KBM-7 (cell line): ENCODE measurements at regions not wholly inside any gene's neighbourhood (a gene's known extent, or its start where the extent isn't known, plus 50 kb on each side); places are given as distances from the start of the nearest gene placed in this dataset.

ENCODE experiments used
- DNase-seq: peaks from one replicate; pipeline ENCODE4 v3.0.0-alpha.2; 2015
- in situ Hi-C: fragments of 300-500 bp; cut with MboI; formaldehyde crosslinking; loops from 2 replicates; pipeline ENCODE4 v1.14.3; 2020; ENCODE audit warnings: low sequenced_read_pairs, low pct_unique_long_range_greater_than_20kb, mixed read lengths

DNA sequence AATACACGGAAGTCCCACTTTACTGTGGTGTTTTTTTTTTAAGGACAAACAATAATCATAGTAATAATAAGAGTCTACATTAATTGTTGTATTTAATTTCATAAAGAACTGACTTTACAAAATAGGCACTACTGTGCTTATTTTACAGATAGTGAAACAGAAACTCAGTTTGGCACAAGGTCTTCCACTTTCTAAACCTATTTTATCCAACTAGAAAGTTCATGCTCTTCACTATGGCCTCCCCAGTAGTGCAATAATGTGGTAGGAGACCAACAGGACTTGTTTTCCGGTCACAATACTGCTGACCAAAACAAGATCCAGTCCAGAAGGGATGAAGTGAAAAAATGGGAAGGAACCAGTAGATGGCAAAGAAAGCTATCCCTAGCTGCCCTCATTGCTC, 531.6 kb downstream of the CAAP1 start:
- in situ Hi-C loops, result no loop called here
- no peak for DNase-seq

DNA sequence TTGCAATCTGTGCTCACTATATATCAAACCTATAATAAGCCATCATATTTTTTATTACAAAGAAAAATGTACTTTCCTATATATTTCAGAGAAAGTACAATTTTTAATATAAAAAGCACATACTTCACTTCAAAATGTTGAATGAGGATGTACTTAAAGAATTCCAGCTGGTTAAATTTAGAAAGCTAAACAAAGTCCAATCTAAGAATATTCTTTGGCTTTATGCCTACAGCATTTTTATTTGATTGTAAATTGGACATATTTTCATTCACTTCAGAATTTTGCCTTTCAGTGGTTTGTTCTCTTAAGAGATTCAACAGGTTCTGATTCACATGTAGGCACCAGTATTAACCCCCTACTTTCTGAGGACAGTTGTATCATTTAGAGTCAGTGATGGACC, 533.8 kb downstream of the CAAP1 start:
- in situ Hi-C loops, result no loop called here

DNA sequence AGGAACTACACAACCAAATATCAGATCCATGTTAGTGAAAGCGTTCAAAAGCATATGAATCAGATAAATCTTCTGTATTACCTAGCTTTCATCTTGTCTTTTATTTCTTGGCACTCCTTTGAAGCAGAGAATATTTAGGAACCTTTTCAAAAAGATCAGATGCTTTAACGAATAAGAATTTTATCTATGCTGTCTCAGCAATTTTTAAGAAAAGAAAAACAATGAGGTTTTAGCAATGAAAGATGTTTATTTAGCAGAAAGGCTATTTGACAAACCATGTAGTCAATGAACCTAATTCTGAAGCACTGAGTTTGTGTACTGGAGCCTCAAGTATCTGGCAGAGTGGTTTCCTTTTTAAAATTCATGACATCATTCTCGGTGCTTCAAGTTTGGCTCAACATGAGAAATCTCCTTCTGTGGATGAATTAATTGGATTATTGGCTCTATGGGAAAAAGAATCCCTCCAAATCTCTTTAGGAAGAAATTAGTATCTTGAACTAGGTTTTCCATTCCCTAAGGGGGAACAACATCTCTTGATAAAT, 534.7 kb downstream of the CAAP1 start:
- in situ Hi-C loops, result no loop called here
- no peak for DNase-seq

More for the DNA sequence above, 533.8 kb downstream of the CAAP1 start:
- DNase-seq, result no peak

DNA sequence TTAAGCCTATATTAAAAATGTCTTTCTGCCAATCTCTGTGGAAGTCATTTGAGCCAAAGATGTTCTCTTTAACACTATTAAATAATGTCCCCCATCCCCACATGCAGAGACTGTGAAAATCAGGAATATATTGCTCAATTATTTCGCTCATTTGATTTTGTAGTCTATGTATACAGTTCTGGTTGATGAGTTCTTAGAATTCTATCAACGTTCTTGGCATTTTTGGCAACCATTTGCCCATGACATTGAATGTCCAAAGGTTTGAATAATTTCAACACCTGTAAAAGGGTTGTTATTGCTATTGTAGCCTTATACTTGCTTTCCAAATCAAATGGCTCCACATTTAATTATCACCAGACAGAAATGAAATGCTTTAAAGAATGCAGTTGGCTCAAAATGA, 536.1 kb downstream of the CAAP1 start:
- in situ Hi-C loops, result no loop called here
- DNase-seq, result no peak

DNA sequence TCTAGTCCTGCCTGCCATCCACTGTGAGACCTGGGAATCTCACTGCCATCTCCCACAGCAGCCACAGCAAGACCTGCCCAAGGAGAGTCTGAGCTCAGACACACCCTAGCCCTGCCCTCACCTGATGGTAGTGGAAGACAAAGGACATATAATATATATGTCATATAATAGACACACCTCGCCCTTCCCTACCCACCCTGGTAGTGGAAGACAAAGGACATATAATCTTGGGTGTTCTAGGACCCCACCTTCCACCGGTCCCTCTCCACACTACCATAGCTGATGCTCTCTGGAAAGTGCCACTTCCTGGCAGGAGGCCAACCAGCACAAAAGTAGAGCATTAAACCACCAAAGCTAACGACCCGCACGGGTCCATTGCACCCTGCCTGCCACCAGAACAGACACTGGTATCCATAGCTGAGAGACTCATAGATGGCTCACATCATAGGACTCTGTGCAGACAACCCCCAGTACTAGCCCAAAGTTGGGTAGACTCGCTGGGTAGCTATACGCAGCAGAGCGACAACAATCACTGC, 545.6 kb downstream of the CAAP1 start:
- DNase-seq, result no peak
- in situ Hi-C loops, result loop anchor here (25.0 kb wide), 1 partner anchor 360 kb away; no protein-coding TSS in a partner anchor

DNA sequence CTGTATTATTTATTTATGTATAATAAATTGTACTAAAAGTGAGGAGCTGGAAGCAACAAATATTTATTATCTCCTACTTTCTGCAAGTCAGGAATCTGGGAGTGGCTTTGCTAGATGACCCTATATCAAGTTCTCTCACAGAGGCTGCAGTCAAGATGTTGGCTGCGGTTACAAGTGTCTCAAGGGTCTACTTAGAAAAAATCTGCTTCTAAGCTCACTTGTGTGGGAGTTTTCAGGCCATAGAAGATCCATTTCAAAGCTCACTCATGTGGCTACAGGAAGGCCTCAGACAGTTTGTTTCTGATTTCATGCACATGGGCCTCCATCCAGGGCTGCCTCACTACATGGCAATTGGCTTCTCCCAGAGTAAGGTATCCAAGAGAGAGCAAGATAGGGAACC, 551.1 kb downstream of the CAAP1 start:
- no peak for DNase-seq
- in situ Hi-C loops, result loop anchor here (25.0 kb wide), 1 partner anchor 354 kb away; no protein-coding TSS in a partner anchor

DNA sequence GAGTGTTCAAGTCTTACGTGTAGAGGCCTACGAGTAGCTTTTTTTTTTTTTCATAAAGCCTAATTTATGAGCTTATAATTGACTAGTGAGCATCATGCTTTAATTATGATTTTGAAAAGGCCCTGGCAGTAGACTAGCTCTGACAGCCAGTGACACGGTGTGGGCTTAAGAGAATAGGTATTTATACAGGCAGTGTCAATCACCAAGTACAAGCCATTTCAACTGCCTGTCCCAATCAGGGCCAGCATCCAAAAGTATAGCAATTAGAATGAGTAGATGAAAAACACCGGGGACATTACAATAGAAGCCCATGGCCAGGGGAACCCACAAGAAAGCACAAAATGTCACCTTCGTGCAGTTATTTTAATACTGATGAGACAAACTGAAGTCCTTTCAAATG, 552.8 kb downstream of the CAAP1 start:
- in situ Hi-C loops, result loop anchor here (25.0 kb wide), 1 partner anchor 352 kb away; no protein-coding TSS in a partner anchor
- no peak for DNase-seq

DNA sequence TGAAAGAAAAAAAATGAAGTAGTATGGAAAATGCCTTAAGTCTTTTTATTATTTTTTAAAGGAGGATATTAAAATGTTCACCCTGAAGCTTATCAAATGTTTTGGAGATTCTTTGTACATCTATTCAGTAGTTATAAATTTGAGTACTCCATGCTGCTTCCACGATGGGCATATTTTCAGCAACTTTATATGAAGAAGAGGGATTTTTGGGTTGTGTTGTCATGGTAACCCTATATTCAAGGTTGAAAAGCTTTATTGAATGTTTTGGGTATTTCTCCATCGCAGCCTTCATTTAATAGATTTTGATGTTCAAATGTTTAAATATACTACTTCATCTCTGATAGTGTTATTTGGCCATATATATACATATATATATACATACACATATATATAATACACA, 557.5 kb downstream of the CAAP1 start:
- in situ Hi-C loops, result loop anchor here (25.0 kb wide), 1 partner anchor 348 kb away; no protein-coding TSS in a partner anchor
- DNase-seq, result no peak

DNA sequence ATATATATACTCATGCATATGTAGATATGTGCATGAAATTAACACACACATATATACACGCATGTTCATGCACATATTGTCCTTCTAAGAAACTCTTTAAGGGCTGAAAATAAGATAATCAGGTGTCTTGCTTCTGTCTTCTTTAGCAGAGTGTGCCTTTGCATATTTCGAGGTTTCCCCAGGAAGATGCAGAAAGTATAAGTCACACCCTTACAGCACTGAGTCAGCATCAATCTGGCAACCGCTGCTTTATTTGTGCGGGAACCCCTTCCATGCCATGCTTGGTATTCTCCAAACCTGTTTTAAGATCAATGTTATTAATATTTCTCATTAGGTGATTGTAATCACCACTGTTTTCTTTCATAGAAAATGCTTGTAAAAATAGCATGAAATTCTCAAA, 557.9 kb downstream of the CAAP1 start:
- in situ Hi-C loops, result loop anchor here (25.0 kb wide), 1 partner anchor 347 kb away; no protein-coding TSS in a partner anchor
- no peak for DNase-seq

DNA sequence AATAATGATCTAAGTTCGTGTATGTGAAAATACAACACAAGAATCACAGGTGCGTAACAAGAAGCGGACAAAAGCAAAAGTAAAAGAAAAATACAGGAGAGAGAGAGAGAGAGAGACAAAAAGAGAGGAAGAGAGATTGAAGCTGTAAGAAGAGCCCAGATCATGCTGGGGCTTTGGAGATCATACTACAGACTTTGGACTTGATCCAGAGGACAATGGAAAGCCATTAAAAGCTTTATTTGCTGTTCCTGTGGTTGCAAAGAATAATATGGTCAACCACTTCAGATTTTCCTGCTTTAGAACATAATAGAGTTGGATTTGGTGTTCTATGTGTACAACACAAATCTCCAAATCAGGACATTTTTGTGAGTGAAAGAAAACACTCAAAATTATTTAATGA, 561.4 kb downstream of the CAAP1 start:
- no peak for DNase-seq
- in situ Hi-C loops, result loop anchor here (25.0 kb wide), 1 partner anchor 344 kb away; no protein-coding TSS in a partner anchor

DNA sequence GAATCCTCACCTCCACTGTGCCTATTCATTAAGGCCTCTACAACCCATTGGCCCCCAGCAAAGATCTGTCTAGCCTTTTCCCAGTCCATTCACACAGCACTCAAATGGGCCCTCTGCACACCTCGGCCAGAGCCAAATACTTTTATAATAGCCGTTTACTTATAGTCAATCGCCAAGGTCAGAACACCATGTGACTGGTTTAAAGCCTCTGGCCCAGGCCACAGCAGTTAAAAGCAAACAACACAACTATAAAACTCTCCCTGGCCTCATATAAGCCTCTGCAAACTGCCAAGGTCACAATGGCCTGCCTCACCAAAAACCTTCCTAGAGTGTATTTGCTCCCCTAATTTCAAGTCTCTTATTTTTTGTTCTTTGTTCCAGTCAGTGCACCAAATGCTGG, 562.6 kb downstream of the CAAP1 start:
- DNase-seq, result no peak
- in situ Hi-C loops, result loop anchor here (25.0 kb wide), 1 partner anchor 343 kb away; no protein-coding TSS in a partner anchor

DNA sequence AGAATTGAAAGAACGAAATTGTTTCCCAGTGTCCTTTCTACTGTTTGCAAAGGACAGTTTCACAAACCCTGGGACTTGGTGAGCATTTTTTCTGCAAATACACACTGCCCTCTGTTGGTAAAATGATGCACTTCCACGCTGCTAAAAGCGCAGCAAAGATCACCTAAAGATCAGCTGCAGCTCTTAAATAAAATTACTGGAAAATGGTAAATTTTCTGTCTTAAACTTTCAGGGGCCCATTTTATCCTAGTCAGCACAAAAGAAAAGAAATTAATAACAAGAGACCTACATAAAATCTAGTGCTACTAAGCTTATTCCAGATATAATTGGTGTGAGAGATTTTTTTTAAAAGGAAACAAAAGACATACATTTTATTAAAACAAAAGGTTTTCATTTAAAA, 566.0 kb downstream of the CAAP1 start:
- DNase-seq, result peak; percentile 92
- in situ Hi-C loops, result loop anchor here (25.0 kb wide), 1 partner anchor 339 kb away; no protein-coding TSS in a partner anchor

DNA sequence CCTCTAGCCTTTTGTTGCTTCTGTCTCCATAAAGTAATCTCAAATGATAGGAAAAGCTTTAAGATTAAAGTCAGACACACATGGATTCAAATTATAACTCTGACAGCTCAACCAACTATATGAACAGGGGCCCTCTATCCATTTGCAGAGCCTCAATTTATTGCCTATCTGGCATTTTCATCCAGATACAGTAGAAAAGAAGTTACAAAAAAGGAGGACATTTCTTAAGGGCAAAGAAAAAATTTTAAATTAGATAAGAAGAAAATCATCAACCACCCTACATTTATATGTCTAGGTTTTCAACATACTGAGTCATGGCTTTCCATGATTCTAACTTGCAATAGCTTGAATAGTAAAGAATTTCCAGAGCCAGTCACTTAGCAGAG, 567.2 kb downstream of the CAAP1 start:
- in situ Hi-C loops, result loop anchor here (25.0 kb wide), 1 partner anchor 338 kb away; no protein-coding TSS in a partner anchor
- no peak for DNase-seq

DNA sequence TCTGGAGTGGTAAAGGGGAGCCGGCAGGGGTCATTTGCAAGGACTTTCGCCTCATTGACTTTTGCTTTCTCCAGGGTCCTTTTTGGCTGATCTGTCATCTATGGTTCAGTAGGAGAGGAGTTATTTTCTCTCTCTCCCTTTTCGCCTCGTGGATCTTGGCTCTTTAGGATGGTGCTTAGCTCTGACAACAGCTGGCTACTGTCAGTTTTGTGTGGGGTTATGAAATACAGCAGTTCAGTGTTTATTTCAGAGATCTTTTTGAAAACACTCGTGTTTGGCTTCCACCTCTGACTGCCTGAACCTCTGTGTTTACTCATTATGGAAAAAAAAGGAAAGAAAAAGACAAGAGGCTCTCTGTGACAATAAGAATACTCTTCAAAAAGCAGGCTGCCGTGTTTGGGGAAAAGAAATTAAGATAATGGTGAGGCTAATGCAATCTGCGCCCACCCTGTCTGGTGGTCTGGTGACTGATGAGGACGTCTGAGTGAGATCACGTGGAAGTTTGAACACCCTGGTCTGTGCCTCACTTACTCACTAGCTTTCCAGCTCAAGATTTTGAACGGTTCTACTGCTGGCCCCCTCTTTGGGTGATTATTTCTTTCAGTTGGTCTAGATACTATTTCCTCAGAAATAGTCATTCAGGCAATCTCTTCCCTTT, 567.7 kb downstream of the CAAP1 start:
- no peak for DNase-seq
- in situ Hi-C loops, result loop anchor here (25.0 kb wide), 1 partner anchor 338 kb away; no protein-coding TSS in a partner anchor

DNA sequence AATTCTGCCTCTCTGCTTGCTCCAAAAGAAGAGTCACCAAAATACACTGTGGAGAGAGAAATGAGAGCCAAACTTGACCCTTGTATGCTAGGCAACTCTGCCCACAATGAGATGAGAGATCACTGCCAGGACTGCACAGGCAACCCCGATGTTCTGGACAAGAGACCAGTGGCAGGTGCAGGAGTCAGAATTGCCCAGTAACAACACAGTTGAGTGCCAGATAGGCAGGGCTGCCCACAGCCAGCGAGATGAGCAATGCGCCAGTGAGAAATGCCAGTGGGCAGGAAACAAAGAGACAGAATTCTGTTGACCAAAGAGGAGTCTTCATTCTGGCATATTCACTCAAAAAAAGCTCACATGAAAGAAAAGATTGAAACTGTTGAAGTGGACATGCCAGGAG, 570.7 kb downstream of the CAAP1 start:
- in situ Hi-C loops, result no loop called here
- no peak for DNase-seq

DNA sequence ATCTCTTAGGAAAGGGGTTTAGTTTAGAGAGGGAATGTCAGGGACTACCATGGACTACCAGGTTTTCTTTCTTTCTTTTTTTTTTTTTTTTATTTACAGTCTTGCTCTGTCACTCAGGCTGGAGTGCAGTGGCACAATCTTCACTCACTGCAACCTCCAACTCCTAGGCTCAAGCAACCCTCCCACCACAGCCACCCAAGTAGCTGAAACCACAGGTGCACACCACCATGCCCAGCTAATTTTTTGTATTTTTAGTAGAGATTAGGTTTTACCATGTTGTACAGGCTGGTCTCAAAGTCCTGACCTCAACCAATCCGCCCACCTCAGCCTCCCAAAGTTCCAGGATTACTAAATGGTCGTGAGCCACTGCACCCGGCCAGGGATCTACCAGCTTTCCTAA, 572.7 kb downstream of the CAAP1 start:
- in situ Hi-C loops, result no loop called here
- DNase-seq, result no peak

DNA sequence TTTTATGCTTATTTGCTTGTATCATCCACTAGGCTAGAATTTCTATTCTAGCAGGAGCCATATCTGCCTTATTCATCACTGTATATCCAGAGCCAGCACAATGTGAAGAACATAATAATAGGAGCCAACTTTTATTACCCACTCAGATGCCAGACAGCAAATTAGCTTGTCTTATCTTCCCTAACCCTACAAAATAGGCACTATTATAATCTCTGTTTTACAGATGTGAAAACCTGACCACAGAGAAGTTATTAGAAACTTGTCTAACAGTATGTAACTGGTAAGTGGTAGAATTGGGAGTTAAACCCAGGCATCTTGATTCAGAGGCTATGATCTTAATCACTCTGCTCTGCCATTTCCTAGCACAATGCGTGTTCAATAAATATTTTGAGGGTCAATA, 579.5 kb downstream of the CAAP1 start:
- in situ Hi-C loops, result no loop called here
- no peak for DNase-seq

DNA sequence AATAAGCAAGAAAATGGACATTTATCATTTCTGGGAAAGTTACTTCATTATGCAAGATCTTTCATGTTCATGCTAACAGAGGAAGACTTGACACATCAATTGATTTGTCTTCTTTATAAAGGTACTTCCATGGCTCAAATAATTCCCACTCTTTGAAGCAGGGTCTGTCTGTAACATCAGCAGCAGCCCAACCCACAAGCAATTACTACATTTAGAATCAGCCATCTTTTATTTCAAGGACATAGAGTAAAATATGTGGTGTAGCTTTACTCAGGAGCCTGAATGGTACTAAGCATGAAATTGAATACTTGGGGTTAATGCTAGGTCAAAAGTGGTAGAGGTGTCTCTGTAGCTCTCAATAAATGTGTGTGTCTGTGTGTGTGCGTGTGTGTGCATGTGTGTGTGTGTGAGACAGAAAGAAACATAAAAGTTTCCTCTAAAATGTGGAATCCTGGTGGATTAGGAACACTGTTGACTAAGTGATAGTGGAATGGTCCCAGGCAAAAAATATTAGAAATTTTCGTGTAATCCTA, 581.1 kb downstream of the CAAP1 start:
- DNase-seq, result no peak
- in situ Hi-C loops, result no loop called here

DNA sequence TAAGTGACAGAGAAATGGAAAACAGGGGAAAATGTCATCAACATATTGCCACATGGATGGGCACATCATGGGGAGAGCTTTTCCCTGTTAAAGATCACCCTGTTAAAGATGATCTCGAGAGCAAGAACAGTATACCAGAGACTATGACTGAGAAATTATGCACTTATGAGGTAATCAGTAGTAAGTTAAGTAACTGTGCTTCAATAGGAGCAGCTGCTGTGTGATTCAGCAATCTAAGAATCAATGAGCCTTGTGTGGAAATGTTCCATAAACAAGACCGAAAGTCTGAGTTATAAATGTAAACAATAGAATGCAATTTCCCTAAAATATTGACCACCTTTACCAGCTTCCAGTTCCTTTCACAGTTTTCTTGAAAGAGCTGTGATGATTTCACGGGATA, 582.3 kb downstream of the CAAP1 start:
- in situ Hi-C loops, result no loop called here
- no peak for DNase-seq

DNA sequence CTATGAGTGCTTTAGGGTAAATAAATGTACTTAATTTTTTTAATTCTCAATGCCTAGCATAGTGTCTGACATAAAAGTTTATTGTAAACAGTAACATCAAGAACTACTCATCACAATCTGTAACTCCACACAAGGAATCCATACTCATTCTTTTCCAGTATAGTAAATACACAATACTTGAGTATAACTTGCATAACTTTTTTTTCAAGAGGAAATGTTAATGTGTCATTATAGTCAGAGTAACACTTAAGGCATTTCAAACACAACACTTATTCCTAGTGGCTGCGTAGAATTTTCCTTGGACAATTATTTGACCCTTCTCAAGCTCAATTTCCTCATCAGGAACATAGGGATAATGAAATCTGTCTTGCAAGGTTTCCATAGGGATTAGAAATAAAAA, 584.3 kb downstream of the CAAP1 start:
- in situ Hi-C loops, result no loop called here
- DNase-seq, result no peak
